ENCODE measurements at regions not wholly inside any gene's neighbourhood (a gene's known extent, or its start where the extent isn't known, plus 50 kb on each side); places are given as distances from the start of the nearest gene placed in this dataset.
A peak's percentile ranks its signal among the peaks of the same experiment; 100 is the strongest.

- no peak overlapping the region for H2AFZ ChIP-seq (ENCODE audit: low read length)
- 28% methylated on average over 2 of the region's 2 CpGs for WGBS (ENCODE audit: low lambda C conversion rate)
- H3K27ac ChIP-seq (ENCODE audit: extremely low read length, insufficient read depth, low read length) = no peak overlapping the region
- no peaks in the 10 kb centered on the region for H3K4me1 ChIP-seq (ENCODE audit: insufficient read depth, low read length)
- no peaks in the 10 kb centered on the region for H3K27me3 ChIP-seq (ENCODE audit: control insufficient read depth in 1 of 2, insufficient read depth in 2 of 2, low read length in 2 of 2)
- no peaks in the 10 kb centered on the region for H3K36me3 ChIP-seq (replicated peaks in 1 of 2; ENCODE audit: control insufficient read depth in 1 of 2, insufficient read depth in 2 of 2, low read length in 2 of 2)
- ATAC-seq = no peak
- BruUV-seq (replicated peaks) = no TSS peak
- H3K9me3 ChIP-seq (ENCODE audit: low read length) = no peaks in the 10 kb centered on the region
- H3K4me3 ChIP-seq (replicated peaks in 1 of 3; ENCODE audit: insufficient read depth in 1 of 3, low read depth in 2 of 3, low read length in 3 of 3) = no peak overlapping the region
- H3K9ac ChIP-seq (ENCODE audit: insufficient read depth, low read depth, low read length) = no peak overlapping the region
- no peaks in the 10 kb centered on the region for H3K79me2 ChIP-seq (ENCODE audit: insufficient read depth, low read length)
- H3K4me2 ChIP-seq (ENCODE audit: low read depth, low read length) = no peak overlapping the region
- CTCF ChIA-PET (ENCODE audit: low intra/inter-chr PET ratio, low total read pairs) = no interaction called here
- no peak for FAIRE-seq
- TF ChIP-seq MAFK (conservative IDR thresholded peaks at IDR 0.05 in 1 of 2, IDR thresholded peaks at IDR 0.05 in 1 of 2; ENCODE audit: low read length in 2 of 2) (peak; percentile 43 to 82; a peak in 3 of 4 replicates), ZGPAT (CRISPR knock-in tag; IDR thresholded peaks at IDR 0.05) (no peak), MAFF (IDR thresholded peaks at IDR 0.05; ENCODE audit: low read depth, low read length) (0 out of 2 replicates have a peak, but pooled peaks have one; percentile 56)
- POLR2A ChIA-PET = no interaction called here
- intact Hi-C loops (cut with micrococcal nuclease; ENCODE audit: unreplicated experiment) = no loop called here
- H4K20me1 ChIP-seq (ENCODE audit: insufficient read depth, low read length) = no peaks in the 10 kb centered on the region
- in situ Hi-C loops (cut with HindIII; ENCODE audit: extremely low pct_ligation_motif_present, low pct_unique_long_range_greater_than_20kb) = no loop called here
- no peak for DNase-seq (ENCODE audit: low spot score)
These were observed 360.6 kb downstream of the OSTF1 start for GRCh38 chr9:75448955-75449354.

- 0% methylated on average over 4 of the region's 4 CpGs for WGBS (ENCODE audit: low lambda C conversion rate)
- H2AFZ ChIP-seq (ENCODE audit: low read length) = no peak overlapping the region
- BruUV-seq (replicated peaks) = no TSS peak
- no peak overlapping the region for H3K4me2 ChIP-seq (ENCODE audit: low read depth, low read length)
- H3K36me3 ChIP-seq (replicated peaks in 1 of 2; ENCODE audit: control insufficient read depth in 1 of 2, insufficient read depth in 2 of 2, low read length in 2 of 2) = no peaks in the 10 kb centered on the region
- H3K9ac ChIP-seq (ENCODE audit: insufficient read depth, low read depth, low read length) = no peak overlapping the region
- no peaks in the 10 kb centered on the region for H3K4me1 ChIP-seq (ENCODE audit: insufficient read depth, low read length)
- intact Hi-C loops (cut with micrococcal nuclease; ENCODE audit: unreplicated experiment) = no loop called here
- in situ Hi-C loops (cut with HindIII; ENCODE audit: extremely low pct_ligation_motif_present, low pct_unique_long_range_greater_than_20kb) = no loop called here
- no peaks in the 10 kb centered on the region for H3K9me3 ChIP-seq (ENCODE audit: low read length)
- FAIRE-seq (no peak), ATAC-seq (no peak), DNase-seq (ENCODE audit: low spot score) (no peak)
- CTCF ChIA-PET (ENCODE audit: low intra/inter-chr PET ratio, low total read pairs) = no interaction called here
- POLR2A ChIA-PET = no interaction called here
- no peaks in the 10 kb centered on the region for H3K27me3 ChIP-seq (ENCODE audit: control insufficient read depth in 1 of 2, insufficient read depth in 2 of 2, low read length in 2 of 2)
- H3K79me2 ChIP-seq (ENCODE audit: insufficient read depth, low read length) = no peaks in the 10 kb centered on the region
- TF ChIP-seq ATAD3A (CRISPR knock-in tag; IDR thresholded peaks at IDR 0.05) (no peak), ZFP41 (CRISPR knock-in tag; IDR thresholded peaks at IDR 0.05; ENCODE audit: borderline replicate concordance) (no peak), DZIP1 (CRISPR knock-in tag; IDR thresholded peaks at IDR 0.05) (no peak), MTF1 (CRISPR knock-in tag; IDR thresholded peaks at IDR 0.05) (no peak), JUND (CRISPR knock-in tag; IDR thresholded peaks at IDR 0.05) (no peak)
- no peaks in the 10 kb centered on the region for H4K20me1 ChIP-seq (ENCODE audit: insufficient read depth, low read length)
- H3K4me3 ChIP-seq (replicated peaks in 1 of 3; ENCODE audit: insufficient read depth in 1 of 3, low read depth in 2 of 3, low read length in 3 of 3) = no peak overlapping the region
- no peak overlapping the region for H3K27ac ChIP-seq (ENCODE audit: extremely low read length, insufficient read depth, low read length)
These were observed 362.7 kb downstream of the OSTF1 start for GRCh38 chr9:75451045-75451444.
